Epithelial cell of esophagus (primary cell): ENCODE measurements at regions not wholly inside any gene's neighbourhood (a gene's known extent, or its start where the extent isn't known, plus 50 kb on each side); places are given as distances from the start of the nearest gene placed in this dataset.
"Not testable (repeated sequence)": the region's sequence is repeated elsewhere in the genome, so short reads cannot be mapped to it uniquely, and the experiment has no call there.

Experiments used
- DNase-seq: peaks from one replicate; pipeline ENCODE4 v3.0.0; 2010; ENCODE audit warnings: low read depth
- H3K4me3 ChIP-seq: 2 replicates; pipeline ENCODE4 v1.5.1; 2011; ENCODE audit warnings: mild to moderate bottlenecking, low read length, control low read depth
- TF ChIP-seq, protein P1 (sequence below): IDR thresholded peaks from 2 replicates; pipeline ENCODE4 v1.5.1; 2011; ENCODE audit warnings: low read depth, mild to moderate bottlenecking, low read length, control low read depth, inconsistent platforms; ENCODE audit not compliant: insufficient read depth; ENCODE audit errors: missing control alignments

DNA sequence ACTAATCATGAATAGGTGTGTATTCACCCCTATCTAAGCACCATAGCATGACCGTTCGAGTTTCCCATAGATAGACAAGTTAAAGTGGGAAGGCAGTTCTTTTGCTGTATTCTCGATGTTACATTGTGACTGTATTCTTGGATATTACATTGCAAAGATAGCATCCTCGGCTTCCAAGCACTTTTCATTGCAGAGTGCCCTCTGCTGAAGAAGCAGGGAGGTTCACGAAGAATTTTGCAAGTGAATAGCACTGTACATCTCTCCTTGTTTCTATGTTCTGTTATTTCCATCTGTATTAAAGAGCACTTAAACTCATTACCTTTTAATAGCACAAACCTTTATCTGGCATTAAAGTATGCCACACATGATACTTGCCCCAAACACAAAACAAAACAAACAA is 426.7 kb upstream of the ARX start:
- TF ChIP-seq, protein P1, sequence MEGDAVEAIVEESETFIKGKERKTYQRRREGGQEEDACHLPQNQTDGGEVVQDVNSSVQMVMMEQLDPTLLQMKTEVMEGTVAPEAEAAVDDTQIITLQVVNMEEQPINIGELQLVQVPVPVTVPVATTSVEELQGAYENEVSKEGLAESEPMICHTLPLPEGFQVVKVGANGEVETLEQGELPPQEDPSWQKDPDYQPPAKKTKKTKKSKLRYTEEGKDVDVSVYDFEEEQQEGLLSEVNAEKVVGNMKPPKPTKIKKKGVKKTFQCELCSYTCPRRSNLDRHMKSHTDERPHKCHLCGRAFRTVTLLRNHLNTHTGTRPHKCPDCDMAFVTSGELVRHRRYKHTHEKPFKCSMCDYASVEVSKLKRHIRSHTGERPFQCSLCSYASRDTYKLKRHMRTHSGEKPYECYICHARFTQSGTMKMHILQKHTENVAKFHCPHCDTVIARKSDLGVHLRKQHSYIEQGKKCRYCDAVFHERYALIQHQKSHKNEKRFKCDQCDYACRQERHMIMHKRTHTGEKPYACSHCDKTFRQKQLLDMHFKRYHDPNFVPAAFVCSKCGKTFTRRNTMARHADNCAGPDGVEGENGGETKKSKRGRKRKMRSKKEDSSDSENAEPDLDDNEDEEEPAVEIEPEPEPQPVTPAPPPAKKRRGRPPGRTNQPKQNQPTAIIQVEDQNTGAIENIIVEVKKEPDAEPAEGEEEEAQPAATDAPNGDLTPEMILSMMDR, result no peak
- DNase-seq, result peak; percentile 4
- H3K4me3 ChIP-seq, result no peak overlapping the region

DNA sequence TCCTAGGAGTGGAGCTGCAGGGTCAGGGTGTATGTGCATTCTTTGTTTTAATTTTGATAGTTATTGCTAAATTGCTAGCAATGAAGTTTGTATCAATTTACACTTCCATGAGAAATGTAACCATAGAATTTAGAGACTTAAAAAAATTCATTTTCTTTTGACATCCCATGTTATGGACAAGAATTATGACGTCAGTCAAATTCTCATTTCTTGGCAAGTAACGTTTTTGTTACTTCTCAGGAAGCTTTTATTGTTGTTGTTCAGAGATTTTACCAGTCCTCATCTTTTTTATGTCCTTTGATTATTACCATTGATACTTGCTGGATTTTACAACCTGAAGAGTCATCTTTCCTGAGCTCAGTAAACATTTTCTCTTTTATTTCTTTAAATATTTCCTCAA is 417.5 kb upstream of the ARX start:
- TF ChIP-seq, protein P1, result no peak
- no peak for DNase-seq
- H3K4me3 ChIP-seq, result no peak overlapping the region

DNA sequence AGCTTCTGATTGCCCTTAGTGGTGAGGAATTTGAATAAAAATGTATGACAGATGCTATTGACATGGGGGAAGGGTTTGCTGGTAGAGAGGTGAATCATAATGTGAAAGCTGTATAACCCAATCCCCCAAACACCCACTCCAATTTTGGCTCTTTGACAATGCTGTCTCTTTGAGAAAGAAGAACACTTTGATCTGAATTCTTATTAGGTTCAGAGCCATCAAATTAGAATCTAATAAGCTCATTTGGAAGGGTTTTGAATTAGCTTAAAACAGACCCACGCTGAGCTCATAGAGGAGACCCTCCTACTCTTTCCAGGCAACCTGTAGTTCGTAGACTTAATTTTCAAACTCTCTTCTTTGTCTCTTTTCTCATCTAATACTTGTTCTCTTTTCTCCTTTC is 416.6 kb upstream of the ARX start:
- TF ChIP-seq, protein P1, result no peak
- no peak for DNase-seq
- H3K4me3 ChIP-seq, result no peak overlapping the region

DNA sequence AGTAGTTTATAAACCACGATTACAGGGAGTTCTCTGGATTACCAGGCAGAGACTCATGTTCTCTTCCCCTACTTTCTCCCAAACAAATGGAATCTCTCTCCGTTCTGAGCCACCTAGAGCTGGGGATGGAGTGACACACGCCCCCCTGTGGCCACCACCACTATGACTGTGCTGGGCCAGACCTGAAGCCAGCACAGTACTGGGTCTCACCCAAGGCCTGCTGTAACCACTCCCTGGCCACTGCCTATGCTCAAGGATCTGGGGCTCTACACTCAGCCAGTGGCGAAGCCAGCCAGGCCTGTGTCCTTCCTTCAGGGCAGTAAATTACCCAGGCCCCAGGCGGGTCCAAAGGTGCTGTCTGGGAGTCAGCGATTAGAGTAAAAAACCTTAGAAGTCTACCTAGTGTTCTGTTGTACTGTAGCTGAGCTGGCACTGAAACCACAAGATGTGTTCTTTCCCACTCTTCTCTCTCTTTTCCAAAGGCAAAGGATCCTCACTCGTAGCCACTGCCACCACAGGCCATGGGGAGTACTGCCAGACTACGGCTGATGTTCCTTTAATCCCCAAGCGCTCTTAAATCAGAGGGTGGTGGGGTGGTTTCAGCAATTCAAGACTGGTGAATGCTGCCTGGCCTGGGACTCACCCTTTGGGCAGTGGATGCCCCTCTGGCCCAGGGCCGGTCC is 412.2 kb upstream of the ARX start:
- TF ChIP-seq, protein P1, result no peak
- no peak for DNase-seq

DNA sequence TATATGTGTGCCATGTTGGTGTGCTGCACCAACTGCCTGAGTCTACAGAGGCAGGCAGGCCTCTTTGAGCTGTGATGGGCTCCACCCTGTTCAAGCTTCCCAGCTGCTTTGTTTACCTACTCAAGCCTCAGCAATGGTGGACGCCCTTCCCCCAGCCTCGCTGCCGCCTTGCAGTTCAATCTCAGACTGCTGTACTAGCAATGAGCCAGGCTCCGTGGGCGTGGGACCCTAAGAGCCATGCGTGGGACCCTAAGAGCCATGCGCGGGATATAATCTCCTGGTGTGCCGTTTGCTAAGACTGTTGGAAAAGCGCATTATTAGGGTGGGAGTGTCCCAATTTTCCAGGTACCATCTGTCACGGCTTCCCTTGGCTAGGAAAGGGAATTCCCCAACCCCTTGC is 388.4 kb upstream of the ARX start:
- H3K4me3 ChIP-seq, DNase-seq: not testable (repeated sequence)

More for the DNA sequence above, 412.2 kb upstream of the ARX start:
- H3K4me3 ChIP-seq, result no peak overlapping the region

DNA sequence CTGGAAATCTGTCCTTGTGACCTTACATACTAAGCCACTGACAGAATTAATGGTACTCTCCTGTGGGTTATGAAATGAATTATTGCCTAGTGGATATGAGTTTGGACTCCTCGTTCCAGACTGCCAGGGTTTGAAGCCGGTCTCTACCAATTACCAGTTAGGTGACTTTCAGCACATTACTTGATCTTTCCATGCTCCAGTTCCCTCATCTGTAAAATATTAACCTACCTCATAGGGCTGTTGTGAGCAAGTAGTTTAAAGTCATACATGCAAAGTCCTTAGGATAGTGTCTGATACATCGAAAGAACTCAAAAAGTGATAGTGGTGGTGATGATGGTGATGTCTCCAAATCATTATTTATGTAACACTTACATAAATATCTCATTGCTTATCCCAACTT is 373.5 kb upstream of the ARX start:
- TF ChIP-seq, protein P1, result no peak
- H3K4me3 ChIP-seq, result no peak overlapping the region
- no peak for DNase-seq

DNA sequence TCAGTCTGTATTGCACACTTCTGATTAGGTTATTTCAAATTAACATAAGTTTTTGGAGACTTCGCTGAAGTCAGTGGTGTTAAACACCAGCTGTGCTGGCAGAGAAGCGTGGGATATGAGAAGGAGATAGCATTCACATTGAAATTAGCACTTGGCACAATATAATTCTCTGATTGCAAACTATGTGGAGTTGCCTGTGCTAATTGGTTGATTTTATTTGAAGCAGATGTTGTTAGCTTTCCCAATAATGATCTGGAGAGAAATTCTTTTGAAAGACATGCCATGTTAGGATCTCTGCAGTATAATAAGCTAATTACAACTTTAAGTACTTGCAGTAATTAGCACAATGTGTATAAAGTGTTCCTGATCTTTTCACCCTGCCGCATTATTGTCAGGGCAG is 367.4 kb upstream of the ARX start:
- no peak for DNase-seq
- TF ChIP-seq, protein P1, result no peak

More for the DNA sequence above, 367.4 kb upstream of the ARX start:
- no peak overlapping the region for H3K4me3 ChIP-seq
